OCI-LY7 (cell line): ENCODE measurements at regions not wholly inside any gene's neighbourhood (a gene's known extent, or its start where the extent isn't known, plus 50 kb on each side); places are given as distances from the start of the nearest gene placed in this dataset.

Experiments used
- EZH2phosphoT487 ChIP-seq: fragments of 200-600 bp; sonication (generic); IDR thresholded peaks from 2 replicates; pipeline ENCODE4 v1.6.1; 2018; ENCODE audit warnings: low read depth, borderline replicate concordance, mild to moderate bottlenecking, mixed run types, antibody characterized with exemption, low read length, moderate library complexity, mixed read lengths
- TF ChIP-seq, protein P1 (sequence below): fragments of 200-600 bp; sonication (generic); conservative IDR thresholded peaks from 2 replicates; pipeline ENCODE4 v1.5.1; 2014; ENCODE audit warnings: mild to moderate bottlenecking, antibody characterized with exemption, low read length, moderate library complexity, mixed read lengths

DNA sequence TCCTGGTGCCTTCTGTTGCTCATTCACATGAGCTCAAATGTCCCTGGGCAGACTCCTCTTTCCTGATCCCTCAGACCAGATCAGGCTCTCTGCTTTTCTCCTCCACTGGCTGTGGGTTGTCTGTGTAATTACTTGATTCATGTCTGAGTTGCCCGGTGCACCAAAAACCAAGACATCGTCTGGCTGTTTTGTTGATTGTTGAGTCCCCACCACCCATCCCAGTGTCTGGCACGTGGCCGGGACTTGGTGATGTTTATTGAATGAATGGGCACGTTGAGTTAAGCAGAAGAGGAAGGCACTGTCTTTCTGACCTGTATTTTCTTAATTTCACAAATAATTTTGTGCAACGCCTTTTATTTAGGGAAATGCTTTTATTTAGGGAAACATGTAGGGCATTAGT is 499.1 kb upstream of the HS6ST1 start:
- TF ChIP-seq, protein P1, sequence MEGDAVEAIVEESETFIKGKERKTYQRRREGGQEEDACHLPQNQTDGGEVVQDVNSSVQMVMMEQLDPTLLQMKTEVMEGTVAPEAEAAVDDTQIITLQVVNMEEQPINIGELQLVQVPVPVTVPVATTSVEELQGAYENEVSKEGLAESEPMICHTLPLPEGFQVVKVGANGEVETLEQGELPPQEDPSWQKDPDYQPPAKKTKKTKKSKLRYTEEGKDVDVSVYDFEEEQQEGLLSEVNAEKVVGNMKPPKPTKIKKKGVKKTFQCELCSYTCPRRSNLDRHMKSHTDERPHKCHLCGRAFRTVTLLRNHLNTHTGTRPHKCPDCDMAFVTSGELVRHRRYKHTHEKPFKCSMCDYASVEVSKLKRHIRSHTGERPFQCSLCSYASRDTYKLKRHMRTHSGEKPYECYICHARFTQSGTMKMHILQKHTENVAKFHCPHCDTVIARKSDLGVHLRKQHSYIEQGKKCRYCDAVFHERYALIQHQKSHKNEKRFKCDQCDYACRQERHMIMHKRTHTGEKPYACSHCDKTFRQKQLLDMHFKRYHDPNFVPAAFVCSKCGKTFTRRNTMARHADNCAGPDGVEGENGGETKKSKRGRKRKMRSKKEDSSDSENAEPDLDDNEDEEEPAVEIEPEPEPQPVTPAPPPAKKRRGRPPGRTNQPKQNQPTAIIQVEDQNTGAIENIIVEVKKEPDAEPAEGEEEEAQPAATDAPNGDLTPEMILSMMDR = no peak
- TF ChIP-seq EZH2phosphoT487 = no peak
